Heart right ventricle (tissue), 16 donors: ENCODE measurements at regions not wholly inside any gene's neighbourhood (a gene's known extent, or its start where the extent isn't known, plus 50 kb on each side); places are given as distances from the start of the nearest gene placed in this dataset.

Experiments used
- ATAC-seq, 8 donors: fragments of 200-7000 bp; cut with Tn5 transposase; one replicate each; pipeline ENCODE4 v1.9.1; 2020; ENCODE audit warnings: mild to moderate bottlenecking in 8 of 8, moderate library complexity in 8 of 8, moderate number of reproducible peaks in 1 of 8
- DNase-seq, 2 donors: peaks; one replicate each; pipeline ENCODE4 v3.0.0-alpha.2; 2020
- H3K27ac ChIP-seq, 10 donors: fragments of 200-600 bp; sonication (generic) in 2 of 10; one replicate each; pipeline versions ENCODE4 v1.5.0 to v1.8.0; 2020 to 2022; ENCODE audit warnings: mild to moderate bottlenecking in 3 of 10
- H3K27me3 ChIP-seq, 7 donors: fragments of 200-600 bp; one replicate each; pipeline ENCODE4 v1.8.0; 2021 to 2022; ENCODE audit warnings: mild to moderate bottlenecking in 2 of 7
- H3K36me3 ChIP-seq, 9 donors: fragments of 200-600 bp; sonication (generic) in 1 of 9; one replicate each; pipeline versions ENCODE4 v1.5.0 to v1.8.0; 2020 to 2022; ENCODE audit warnings: mild to moderate bottlenecking in 2 of 9
- H3K4me1 ChIP-seq, 9 donors: fragments of 200-600 bp; sonication (generic) in 1 of 9; one replicate each; pipeline versions ENCODE4 v1.5.0 to v1.8.0; 2020 to 2022; ENCODE audit warnings: mild to moderate bottlenecking in 4 of 9
- H3K4me3 ChIP-seq, 10 donors: fragments of 200-600 bp; sonication (generic) in 2 of 10; one replicate each; pipeline versions ENCODE4 v1.5.0 to v1.8.0; 2020 to 2022; ENCODE audit warnings: mild to moderate bottlenecking in 7 of 10, moderate library complexity in 2 of 10
- H3K9me3 ChIP-seq, 11 donors: fragments of 200-600 bp in 10 of 11; sonication (generic) in 2 of 11; one replicate each; pipeline versions ENCODE4 v1.5.0 to v1.8.0; 2013 to 2022; ENCODE audit warnings: mild to moderate bottlenecking in 2 of 11, control low read depth in 1 of 11, moderate library complexity in 1 of 11
- WGBS, 2 donors: extraction: QIAGEN DNeasy Blood & Tissue Kit; methylation state at CpG; one replicate each; pipeline ENCODE4 v1.1.7; 2013; ENCODE audit warnings: inconsistent platforms in 1 of 2; 5-methylcytosine and 5-hydroxymethylcytosine counted together
- intact Hi-C, 10 donors: fragments of 100-400 bp; cut with DNase I; formaldehyde crosslinking; loops; one replicate each; pipeline versions ENCODE4 v1.11.1 to v1.14.2; 2022
- TF ChIP-seq, protein P1 (sequence below), 9 donors: fragments of 200-600 bp; sonication (generic) in 2 of 9; IDR thresholded peaks; one replicate each; pipeline versions ENCODE4 v1.5.0 to v1.8.0; 2021 to 2022; ENCODE audit warnings: antibody characterized with exemption in 9 of 9, mild to moderate bottlenecking in 5 of 9, moderate library complexity in 1 of 9
- donor health status: Arrhythmogenic right ventricular cardiomyopathy.
- donor health status: ischemic (EF 13 %, LVEDD 7.1; RV severe dilation, severe dysfunction).
- donor health status: healthy with polysubstance abuse.
- donor health status: DM: no; HTN: yes; CAD: no.
- donor health status: DM: no; HTN: no; CAD: no.
- donor health status: ischemic (EF 25% LVEDD 6.9; RV normal size, moderate dysfunction).
- donor health status: ischemic (EF 25% LVEDD 5.7; RV mildly dilated, moderate dysfunction).
- donor health status: healthy.
- donor health status: DM: yes; HTN: yes; CAD: no.
- donor health status: Ischemic cardiomyopathy.
- donor health status: ischemic (EF 35%, LVEDD 5.7; RV mildly dilated, moderate dysfunction).
- donor health status: nonischemic (EF 11% LVEDD 7.7; RV severe dilation, severe dysfunction).
- donor health status: DM: yes; HTN: yes; CAD: no.
- donor health status: PGD.
- donor health status: ischemic (EF 29% LVEDD 5.4; RV normal size, mild dysfunction).
- donor health status: nonischemic (EF 23%, LVEDD 6.1; RV moderate dilation, normal function).

DNA sequence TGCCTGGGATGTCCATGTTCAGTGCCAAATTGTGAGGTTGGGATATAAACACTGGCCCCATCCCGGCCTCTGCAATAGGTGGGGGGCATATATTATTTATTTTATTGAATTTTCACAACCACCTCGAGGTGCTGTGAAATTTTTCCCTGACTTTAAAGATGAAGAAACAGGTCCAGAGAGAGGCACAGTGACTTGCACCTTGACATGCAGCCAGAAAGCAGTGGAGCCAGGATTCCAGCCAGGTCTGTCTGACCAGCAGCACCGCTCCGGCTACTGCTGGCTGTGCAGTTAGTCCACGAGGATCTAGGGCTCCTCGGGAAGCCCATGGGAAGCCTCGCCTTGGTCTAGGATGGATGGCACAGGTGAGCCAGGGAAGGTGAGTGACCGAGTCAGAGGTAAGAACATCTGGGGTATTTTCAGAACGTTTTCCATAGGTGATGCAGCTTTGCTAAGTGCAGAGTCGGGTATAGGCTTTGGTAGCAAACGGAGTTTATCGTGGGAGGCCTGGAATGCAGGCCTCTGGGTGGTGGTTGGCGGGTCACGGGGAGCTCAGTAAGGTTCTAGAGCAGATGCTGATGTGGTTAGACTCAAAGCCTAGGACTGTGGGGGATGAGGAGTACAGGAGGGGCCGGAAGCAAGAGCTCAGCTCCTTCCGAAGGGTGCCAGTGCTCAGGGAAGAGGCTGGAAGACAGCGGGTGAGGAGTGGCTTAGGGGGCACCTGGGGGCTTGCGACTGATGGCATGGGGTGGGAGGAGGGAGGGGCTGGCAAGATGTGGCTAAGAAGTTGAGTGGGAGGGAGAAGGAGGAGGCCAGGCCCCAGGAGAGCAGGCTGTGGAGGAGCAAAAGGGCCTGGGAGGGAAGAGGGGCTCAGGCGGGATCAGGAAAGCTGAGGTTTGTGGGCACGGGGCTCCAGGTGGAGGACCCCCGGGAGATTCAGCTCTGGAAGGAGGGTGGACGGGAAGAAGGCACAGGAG, 107.7 kb upstream of the LRPAP1 start:
- H3K27me3 ChIP-seq, result peaks cover 0 to 35% (median 26%) of the 10 kb centered on the region in 7 donors

DNA sequence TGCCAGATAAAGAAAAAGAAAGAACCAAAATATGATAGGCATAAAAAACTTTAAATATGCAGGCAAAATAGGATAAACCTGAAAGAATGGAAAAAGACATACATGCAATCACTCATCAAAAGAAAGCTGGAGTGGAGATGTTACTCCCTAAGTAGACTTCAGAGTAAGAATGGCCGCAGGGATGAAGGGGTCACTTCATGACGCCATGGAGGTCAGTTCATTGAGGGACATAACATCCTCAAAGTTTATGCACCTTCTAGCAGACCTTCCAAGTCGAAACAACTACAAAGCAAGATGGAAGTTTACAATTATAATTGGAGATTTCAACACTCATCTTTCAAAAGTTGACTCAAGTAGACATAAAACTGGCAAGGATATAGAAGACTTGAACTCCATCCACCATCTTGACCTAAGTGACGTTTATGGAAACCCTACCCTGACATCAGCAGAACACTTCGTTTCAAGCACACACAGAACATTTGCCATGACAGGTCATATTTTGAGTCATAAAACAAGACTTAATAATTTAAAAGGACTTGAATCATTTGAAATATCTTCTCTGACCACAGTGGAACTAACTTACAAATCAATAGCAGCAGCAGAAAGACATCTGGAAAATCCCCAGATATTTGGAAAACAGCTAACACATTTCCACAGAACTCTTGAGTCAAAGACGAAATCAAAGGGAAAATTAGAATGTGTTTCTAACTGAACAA, 106.0 kb upstream of the LRPAP1 start:
- Histone ChIP-seq H3K9me3 (peaks cover 0 to 5% (median 0%) of the 10 kb centered on the region in 11 donors), H3K36me3 (no peaks in the 10 kb centered on the region), H3K4me3 (no peak overlapping the region), H3K27me3 (peaks cover 0 to 25% (median 9%) of the 10 kb centered on the region in 7 donors), H3K27ac (no peak overlapping the region), H3K4me1 (no peaks in the 10 kb centered on the region)
- ATAC-seq (no peak), DNase-seq (no peak)
- 74 to 83% methylated on average over 6 of the region's 6 CpGs for WGBS, 2 donors
- intact Hi-C loops, result no loop called here
- TF ChIP-seq, protein P1, sequence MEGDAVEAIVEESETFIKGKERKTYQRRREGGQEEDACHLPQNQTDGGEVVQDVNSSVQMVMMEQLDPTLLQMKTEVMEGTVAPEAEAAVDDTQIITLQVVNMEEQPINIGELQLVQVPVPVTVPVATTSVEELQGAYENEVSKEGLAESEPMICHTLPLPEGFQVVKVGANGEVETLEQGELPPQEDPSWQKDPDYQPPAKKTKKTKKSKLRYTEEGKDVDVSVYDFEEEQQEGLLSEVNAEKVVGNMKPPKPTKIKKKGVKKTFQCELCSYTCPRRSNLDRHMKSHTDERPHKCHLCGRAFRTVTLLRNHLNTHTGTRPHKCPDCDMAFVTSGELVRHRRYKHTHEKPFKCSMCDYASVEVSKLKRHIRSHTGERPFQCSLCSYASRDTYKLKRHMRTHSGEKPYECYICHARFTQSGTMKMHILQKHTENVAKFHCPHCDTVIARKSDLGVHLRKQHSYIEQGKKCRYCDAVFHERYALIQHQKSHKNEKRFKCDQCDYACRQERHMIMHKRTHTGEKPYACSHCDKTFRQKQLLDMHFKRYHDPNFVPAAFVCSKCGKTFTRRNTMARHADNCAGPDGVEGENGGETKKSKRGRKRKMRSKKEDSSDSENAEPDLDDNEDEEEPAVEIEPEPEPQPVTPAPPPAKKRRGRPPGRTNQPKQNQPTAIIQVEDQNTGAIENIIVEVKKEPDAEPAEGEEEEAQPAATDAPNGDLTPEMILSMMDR (IDR thresholded peaks at IDR 0.05), result no peak

More for the DNA sequence above, 107.7 kb upstream of the LRPAP1 start:
- Histone ChIP-seq H3K36me3 (no peaks in the 10 kb centered on the region), H3K9me3 (peaks cover 0 to 5% (median 0%) of the 10 kb centered on the region in 11 donors), H3K4me1 (no peaks in the 10 kb centered on the region), H3K4me3 (no peak overlapping the region), H3K27ac (no peak overlapping the region)
- DNase-seq, result no peak
- intact Hi-C loops, result no loop called here
- WGBS, 2 donors, result 78% methylated on average over 22 of the region's 22 CpGs
- ATAC-seq, result peak in 1 of 8 donors; percentile 20
- TF ChIP-seq, protein P1 (IDR thresholded peaks at IDR 0.05), result no peak

DNA sequence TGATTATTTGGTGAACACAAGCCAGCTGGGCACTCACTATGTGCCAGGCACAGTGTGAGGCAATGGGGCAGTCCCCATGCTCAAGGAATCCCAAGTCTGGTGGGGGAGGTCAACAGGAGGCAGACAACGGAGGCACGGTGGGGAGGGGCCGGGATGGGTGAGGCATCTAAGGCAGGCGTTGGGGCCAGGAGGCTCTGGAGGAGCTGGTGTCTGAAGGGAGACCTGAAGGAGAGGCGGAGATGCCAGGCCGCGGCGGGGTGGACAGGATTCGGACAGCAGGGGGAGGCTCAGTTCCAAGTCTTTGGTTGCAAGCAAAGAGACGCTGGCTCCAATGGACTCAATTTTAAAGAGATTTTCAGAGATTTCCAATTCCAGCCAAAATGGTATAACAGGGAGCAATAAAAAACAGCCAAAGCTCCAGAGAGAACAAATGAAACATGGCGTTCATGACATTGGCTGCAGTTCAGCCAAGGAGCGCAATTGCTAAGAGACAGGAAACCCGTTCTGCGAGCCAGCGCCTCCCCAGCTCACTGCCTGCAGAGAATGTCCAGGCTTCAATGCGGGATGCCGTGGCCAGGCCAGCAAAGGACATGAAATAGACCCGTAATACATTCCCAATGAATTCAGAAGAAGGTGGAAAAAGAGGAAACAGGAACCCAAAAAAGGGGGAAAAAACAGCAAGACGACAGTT, 105.2 kb upstream of the LRPAP1 start:
- no peak overlapping the region for H3K4me3 ChIP-seq
- peaks cover 0 to 5% (median 0%) of the 10 kb centered on the region in 11 donors for H3K9me3 ChIP-seq
- H3K36me3 ChIP-seq, result no peaks in the 10 kb centered on the region
- intact Hi-C loops, result no loop called here
- no peak for DNase-seq
- H3K27ac ChIP-seq, result no peak overlapping the region
- 80% methylated on average over 19 of the region's 19 CpGs for WGBS, 2 donors
- ATAC-seq, result no peak
- TF ChIP-seq, protein P1 (IDR thresholded peaks at IDR 0.05), result no peak
- no peaks in the 10 kb centered on the region for H3K4me1 ChIP-seq
- H3K27me3 ChIP-seq, result peaks cover 0 to 19% (median 3%) of the 10 kb centered on the region in 7 donors
